HG02973 (cell line): ENCODE measurements at regions not wholly inside any gene's neighbourhood (a gene's known extent, or its start where the extent isn't known, plus 50 kb on each side); places are given as distances from the start of the nearest gene placed in this dataset.
"Not testable (repeated sequence)": the region's sequence is repeated elsewhere in the genome, so short reads cannot be mapped to it uniquely, and the experiment has no call there.

ENCODE experiments used
- ATAC-seq: cut with Tn5 transposase; IDR thresholded peaks from one replicate; pipeline ENCODE4 v1.9.1; 2021; ENCODE audit warnings: moderate library complexity; ENCODE audit not compliant: unreplicated experiment

GRCh38 chr7:156590212-156590611, 50.4 kb upstream of the RNF32 start:
- no peak for ATAC-seq

- ATAC-seq: no peak
Observed at GRCh38 chr7:156589808-156590207, 50.8 kb upstream of the RNF32 start.

DNA sequence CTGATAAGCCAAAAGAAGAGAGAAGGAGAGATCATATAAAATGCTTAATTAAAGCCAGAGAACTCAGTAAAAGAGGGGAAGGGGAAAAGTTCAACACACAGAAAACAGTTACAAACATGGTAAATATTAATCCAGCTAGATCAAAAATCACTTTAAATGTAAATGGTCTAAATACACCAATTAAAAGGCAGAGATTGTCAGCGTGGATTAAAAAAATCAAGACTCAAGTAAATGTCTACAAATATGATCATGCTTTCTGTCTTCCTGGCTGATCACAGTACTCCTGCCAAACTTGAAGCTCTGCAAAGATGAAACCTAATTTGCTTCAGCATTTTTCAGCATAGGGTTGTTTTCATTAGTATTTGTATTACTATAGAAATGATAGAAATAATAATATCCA, 54.6 kb upstream of the RNF32 start:
- no peak for ATAC-seq

DNA sequence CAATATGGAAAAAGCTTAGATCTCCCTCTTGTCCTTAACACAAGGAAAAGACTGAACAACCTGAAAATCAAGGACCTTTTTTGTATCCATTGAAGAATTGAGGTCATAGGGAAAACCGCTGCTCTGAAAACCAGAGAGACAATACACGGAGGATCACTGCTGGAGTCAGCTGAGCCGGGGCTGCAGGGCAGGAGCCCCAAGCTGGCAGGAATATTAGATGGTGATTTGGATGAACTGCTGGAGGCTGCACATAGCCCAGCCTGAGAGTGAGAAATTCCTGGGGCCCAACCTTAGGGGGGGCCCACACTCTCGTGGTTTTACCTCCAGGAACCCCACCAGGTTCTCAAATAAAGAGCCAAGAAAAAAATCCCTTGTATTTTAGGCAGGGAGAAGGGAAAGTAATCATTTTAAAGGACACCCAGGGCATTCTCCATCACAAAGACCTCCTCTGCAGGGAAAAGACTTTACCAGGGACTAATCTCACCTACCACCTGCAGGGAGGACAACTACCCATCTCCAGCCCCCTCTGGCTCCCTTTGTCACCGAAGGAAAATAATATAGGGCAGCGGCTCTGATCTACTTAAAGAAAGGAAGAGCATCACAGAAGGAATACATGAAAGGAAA, 55.4 kb upstream of the RNF32 start:
- no peak for ATAC-seq

- no peak for ATAC-seq
Observed at GRCh38 chr7:156582591-156583123, 57.9 kb upstream of the RNF32 start.

DNA sequence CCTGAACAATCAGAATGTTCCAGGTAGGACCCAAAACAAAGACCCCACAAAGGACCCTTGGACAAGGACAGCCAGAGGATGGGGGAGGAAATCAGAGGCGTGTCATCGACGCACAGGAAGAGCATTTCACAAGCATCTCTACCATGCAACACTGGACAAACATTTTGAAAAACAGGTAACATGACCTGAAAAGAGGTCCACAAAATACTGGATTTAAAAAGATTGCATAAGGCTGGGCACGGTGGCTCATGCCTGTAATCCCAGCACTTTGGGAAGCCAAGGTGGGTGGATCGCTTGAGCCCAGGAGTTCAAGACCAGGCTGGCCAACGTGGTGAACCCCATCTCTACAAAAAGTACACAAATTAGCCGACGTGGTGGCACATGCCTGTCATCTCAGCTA, 60.5 kb upstream of the RNF32 start:
- ATAC-seq: no peak

GRCh38 chr7:156579566-156579965, 61.0 kb upstream of the RNF32 start:
- no peak for ATAC-seq

DNA sequence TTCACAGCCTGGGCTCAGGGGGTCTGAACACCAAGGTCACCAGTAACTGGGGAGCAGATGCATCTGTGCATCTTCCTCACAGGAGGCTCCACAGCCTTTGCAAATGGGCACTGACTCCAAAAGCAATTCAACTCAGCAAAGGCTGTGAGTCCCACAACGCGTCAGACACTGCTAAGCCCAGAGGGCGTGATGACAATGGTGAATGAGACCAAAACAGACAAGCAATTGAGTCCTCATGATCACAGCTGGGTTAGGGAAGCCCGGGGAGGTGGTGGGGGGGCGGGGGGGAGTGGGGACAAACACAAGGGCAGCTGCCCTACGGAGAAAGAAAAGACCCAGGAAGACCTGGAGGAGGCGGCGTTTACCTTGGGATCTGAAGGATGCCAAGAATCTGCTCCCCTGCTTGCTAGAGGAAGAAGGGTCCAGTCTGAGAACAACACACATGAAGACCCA, 61.6 kb upstream of the RNF32 start:
- no peak for ATAC-seq

DNA sequence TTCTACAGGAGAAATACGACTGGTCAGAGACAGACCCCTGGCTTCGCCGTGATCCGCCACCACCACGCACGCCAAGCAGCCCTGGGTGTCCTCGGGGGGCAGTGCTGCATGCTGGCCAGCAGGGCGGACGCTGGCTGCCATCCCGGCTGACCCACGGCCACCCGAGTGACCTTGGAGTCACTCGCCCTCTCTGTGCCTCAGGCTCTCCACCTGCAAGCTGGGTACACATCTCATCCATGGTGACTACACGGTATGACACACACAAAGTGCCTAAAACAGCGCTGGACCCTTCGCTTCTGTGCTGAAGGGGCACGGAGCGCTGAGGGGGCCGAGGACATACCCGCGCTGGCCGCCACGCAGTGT, 62.0 kb upstream of the RNF32 start:
- no peak for ATAC-seq

DNA sequence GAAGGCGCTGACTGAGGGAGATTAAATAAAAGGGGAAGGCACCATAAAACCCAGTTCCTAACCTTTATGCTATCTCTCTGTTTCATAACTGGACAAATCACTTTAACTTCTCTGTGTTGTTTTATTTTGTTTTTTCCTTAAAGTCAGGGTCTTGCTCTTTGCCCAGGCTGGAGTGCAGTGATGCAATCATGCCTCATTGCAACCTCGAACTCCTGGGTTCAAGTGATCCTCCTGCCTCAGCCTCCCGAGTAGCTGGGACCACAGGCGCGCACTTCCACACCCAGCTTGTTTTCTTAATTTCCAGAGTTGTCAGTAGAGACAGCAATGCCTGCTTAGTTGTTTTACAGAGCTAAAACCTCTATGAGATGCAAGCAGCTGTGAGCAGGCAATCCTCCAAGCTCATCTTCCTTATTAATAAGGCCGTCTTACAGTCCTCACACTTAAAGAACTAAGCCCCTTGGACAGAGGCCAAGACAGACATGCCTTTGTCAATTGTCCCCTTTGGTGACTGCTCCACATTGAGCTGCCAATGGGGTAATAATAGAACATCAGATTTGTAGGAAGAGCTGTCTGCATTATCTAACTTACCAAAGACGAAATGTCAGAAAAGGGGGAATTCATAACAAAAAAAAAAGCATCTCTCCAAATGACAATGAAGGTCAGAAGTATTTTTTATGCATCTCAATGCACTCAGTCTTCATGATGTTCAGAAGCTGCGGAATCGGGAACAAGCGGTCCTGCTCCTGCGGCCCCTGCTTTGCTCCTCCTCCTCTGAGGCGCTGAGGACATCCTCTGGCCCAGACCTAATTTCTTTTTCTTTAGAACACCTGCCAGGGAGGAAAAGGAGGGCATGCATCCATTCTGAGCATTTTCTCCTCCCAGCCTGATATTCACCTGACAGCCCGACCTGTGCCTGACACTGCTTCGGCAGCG, 62.7 kb upstream of the RNF32 start:
- ATAC-seq: no peak

DNA sequence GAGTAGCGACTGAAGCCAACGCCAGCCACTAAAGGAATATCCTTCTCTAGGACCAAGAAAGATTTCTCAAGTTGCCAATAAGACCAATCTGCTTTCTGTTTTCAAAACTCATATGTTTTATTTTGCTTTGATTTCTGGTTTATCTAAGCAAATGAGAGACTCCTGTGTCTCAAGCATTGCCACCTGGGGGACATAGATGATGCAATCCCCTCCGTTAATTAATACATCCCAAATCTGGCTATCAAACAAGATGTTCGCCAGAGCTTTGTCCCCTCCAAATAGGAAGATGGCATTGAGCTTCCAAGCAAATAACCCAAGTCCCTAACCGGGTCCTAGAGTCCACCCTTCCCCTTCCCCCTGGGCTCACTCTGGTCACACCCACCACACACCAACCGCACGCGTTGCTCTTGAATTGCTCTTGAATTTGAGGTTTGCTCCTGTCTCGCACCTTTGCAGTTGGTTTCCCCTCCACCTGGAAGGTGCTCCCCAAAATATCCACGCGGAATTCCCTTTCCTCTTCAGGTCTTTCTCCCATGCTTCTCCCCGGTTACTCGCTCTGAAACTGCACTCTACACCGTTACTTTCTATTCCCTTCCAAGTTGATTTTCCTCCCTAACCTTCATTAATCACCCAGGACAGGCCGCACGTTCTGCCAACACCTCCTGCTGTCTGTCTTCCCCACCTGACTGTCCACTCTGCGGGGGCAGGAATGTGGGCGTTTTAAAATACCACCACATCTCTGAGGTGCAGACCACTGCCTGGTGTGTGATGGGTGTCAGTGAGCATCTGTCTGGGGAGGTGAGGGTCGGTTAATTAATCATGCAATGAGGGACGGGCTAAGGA, 64.1 kb upstream of the RNF32 start:
- no peak for ATAC-seq

DNA sequence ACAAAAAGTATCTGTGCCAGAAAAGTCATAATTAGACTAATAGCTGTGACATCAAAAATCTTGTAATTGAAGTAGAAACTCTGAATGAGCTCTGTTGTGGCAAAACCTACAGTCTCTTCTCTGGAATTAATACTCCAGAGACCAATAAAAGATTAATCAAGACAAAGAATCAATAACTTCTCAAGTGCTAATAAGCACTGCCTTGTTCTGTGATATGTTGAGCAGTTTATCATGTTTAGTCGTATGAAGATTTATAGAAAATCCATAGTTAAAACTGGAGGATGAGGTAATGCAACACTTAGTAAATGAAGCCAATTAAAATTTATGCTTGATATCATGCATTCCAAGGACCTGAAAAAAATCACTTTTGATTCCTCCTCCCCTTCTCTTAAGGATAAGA, 72.3 kb upstream of the RNF32 start:
- no peak for ATAC-seq

GRCh38 chr7:156566812-156567549, 73.6 kb upstream of the RNF32 start:
- ATAC-seq: no peak

GRCh38 chr7:156565002-156565401, 75.6 kb upstream of the RNF32 start:
- not testable (repeated sequence) for ATAC-seq

GRCh38 chr7:156560696-156561095, 79.9 kb upstream of the RNF32 start:
- ATAC-seq: no peak

DNA sequence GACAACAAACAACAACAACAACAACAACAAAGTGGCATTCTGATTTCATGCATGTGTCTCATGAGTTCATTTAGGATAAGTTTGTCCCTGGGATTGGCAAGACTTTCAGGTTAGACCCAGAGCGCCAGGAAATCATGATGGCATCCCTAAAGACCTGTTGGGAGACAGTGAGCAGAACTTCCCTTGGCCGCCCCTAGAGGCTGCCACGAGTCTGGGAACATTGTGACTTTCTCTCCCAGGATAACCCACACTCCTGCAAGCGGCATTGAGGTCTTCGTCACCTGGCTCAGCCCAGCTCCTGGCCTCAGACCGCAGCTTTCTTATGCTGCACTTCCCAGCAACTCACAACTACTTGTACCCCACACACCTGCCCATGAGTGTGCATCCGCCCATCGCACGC, 80.5 kb upstream of the RNF32 start:
- ATAC-seq: no peak

- ATAC-seq: no peak
Observed at GRCh38 chr7:156559001-156559400, 81.6 kb upstream of the RNF32 start.

DNA sequence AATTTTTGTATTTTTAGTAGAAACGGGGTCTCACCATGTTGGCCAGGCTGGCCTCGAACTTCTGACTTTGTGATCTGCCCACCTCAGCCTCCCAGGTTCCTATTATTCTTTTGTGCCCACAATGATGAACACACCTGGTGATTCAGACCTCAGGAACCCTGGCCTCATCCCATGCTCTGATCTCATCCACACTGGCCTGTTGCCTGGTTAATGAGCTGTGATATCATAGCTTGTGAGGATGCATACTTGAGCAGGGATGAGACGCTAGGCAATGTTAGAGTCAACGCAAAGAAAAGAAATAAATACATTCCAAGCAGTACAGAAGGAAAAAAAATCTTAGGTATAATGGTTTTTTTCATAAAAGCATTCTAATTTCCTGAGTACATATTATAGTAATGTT, 82.4 kb upstream of the RNF32 start:
- ATAC-seq: no peak

- no peak for ATAC-seq
Observed at GRCh38 chr7:156556083-156556482, 84.5 kb upstream of the RNF32 start.

GRCh38 chr7:156554488-156554887, 86.1 kb upstream of the RNF32 start:
- ATAC-seq: no peak

GRCh38 chr7:156549636-156550035, 90.9 kb upstream of the RNF32 start:
- ATAC-seq: no peak
